GM12878 (cell line): ENCODE measurements at regions not wholly inside any gene's neighbourhood (a gene's known extent, or its start where the extent isn't known, plus 50 kb on each side); places are given as distances from the start of the nearest gene placed in this dataset.

ENCODE experiments used
- ATAC-seq: fragments of 200-7000 bp; cut with Tn5 transposase; 3 replicates; pipeline ENCODE4 v1.9.1; 2020; ENCODE audit warnings: mild to moderate bottlenecking, moderate library complexity
- BruUV-seq: library from RNA; stranded (reverse); fragments of 400-500 nt; replicated peaks from 2 replicates; lab custom pipeline; 2021; lab: Mats Ljungman, UMichigan
- CTCF ChIA-PET: fragments of 300-600 bp; sonication (Branson Sonifier 250); formaldehyde crosslinking; extraction: SDS; loops from one replicate; lab custom pipeline; 2021; ENCODE audit warnings: inconsistent platforms; lab: Yijun Ruan, JAX
- POLR2A ChIA-PET: fragments of 350-600 bp; formaldehyde crosslinking; extraction: SDS; loops from one replicate; lab custom pipeline; 2021; ENCODE audit warnings: inconsistent platforms; lab: Charles Lee
- RAD21 ChIA-PET: fragments of 300-600 bp; sonication (Branson Sonifier 250); formaldehyde crosslinking; loops from one replicate; lab custom pipeline; 2023; ENCODE audit warnings: antibody characterized with exemption; ENCODE audit not compliant: unreplicated experiment; lab: Charles Lee
- SMC1A ChIA-PET: fragments of 300-600 bp; sonication (Branson Sonifier 250); formaldehyde crosslinking; loops from one replicate; lab custom pipeline; 2023; ENCODE audit not compliant: unreplicated experiment, uncharacterized antibody; lab: Charles Lee
- DNase-seq: peaks from one replicate; pipeline ENCODE4 v3.0.0-alpha.2; 2011; ENCODE audit warnings: low read depth, low spot score
- FAIRE-seq: peaks from 3 replicates; lab custom pipeline; 2011; peaks lifted over from hg19 to GRCh38; lab: Jason Lieb, UNC
- H2AFZ ChIP-seq: 2 replicates; pipeline ENCODE4 v1.6.0; 2011; ENCODE audit warnings: low read depth, low read length, control low read depth; ENCODE audit not compliant: control insufficient read depth
- H3K27ac ChIP-seq: 2 replicates; pipeline ENCODE4 v1.5.1; 2011; ENCODE audit warnings: control low read depth; ENCODE audit not compliant: control insufficient read depth, insufficient read depth
- H3K27me3 ChIP-seq, 2 experiments: replicated peaks in 1 of 2; 2 replicates each; pipeline versions ENCODE4 v1.6.0 to v1.6.1; 2011; ENCODE audit warnings: low read length in 1 of 2; ENCODE audit not compliant: control insufficient read depth in 2 of 2, insufficient read depth in 2 of 2
- H3K36me3 ChIP-seq, 2 experiments: 2 replicates each; pipeline ENCODE4 v1.5.1; 2011; ENCODE audit warnings: low read length in 1 of 2; ENCODE audit not compliant: control insufficient read depth in 2 of 2, insufficient read depth in 2 of 2
- H3K4me1 ChIP-seq: 2 replicates; pipeline ENCODE4 v1.6.1; 2011; ENCODE audit warnings: mild to moderate bottlenecking, low read length, moderate library complexity, mixed read lengths; ENCODE audit not compliant: control insufficient read depth, insufficient read depth
- H3K4me2 ChIP-seq: 2 replicates; pipeline ENCODE4 v1.6.0; 2011; ENCODE audit warnings: control low read depth; ENCODE audit not compliant: control insufficient read depth, insufficient read depth
- H3K4me3 ChIP-seq: fragments of 200-600 bp; sonication (generic); 2 replicates; pipeline ENCODE4 v1.5.1; 2016
- H3K79me2 ChIP-seq: 2 replicates; pipeline ENCODE4 v1.6.0; 2011; ENCODE audit warnings: low read length; ENCODE audit not compliant: control insufficient read depth, insufficient read depth
- H3K9ac ChIP-seq: 2 replicates; pipeline ENCODE4 v1.8.0; 2011; ENCODE audit warnings: low read length, control low read depth, mixed read lengths; ENCODE audit not compliant: control insufficient read depth, insufficient read depth
- H3K9me3 ChIP-seq: replicated peaks from 3 replicates; pipeline ENCODE4 v1.5.1; 2011; ENCODE audit warnings: mild to moderate bottlenecking, low read length; ENCODE audit not compliant: control insufficient read depth, insufficient read depth
- H4K20me1 ChIP-seq: 2 replicates; pipeline ENCODE4 v1.6.0; 2011; ENCODE audit not compliant: control insufficient read depth, insufficient read depth
- CEBPZ ChIP-seq: fragments of 150-350 bp; IDR thresholded peaks from 2 replicates; pipeline ENCODE4 v1.6.1; 2016; ENCODE audit warnings: low read depth, low read length
- CHD2 ChIP-seq: IDR thresholded peaks from 2 replicates; pipeline ENCODE4 v1.6.1; 2011; ENCODE audit warnings: low read depth, low read length, improper control_type of control experiment, borderline replicate concordance
- CREB1 ChIP-seq: IDR thresholded peaks from 2 replicates; pipeline ENCODE4 v1.6.1; 2012; ENCODE audit warnings: low read depth, mild to moderate bottlenecking, inconsistent platforms
- CREM ChIP-seq: IDR thresholded peaks from 2 replicates; pipeline ENCODE4 v1.6.1; 2014; ENCODE audit warnings: antibody characterized with exemption, low read depth
- E4F1 ChIP-seq: fragments of 450-650 bp; IDR thresholded peaks from 2 replicates; pipeline ENCODE4 v1.6.1; 2018; ENCODE audit warnings: borderline replicate concordance, mild to moderate bottlenecking; ENCODE audit not compliant: partially characterized antibody
- EGR1 ChIP-seq, 2 experiments: IDR thresholded peaks; 1 replicate in 1 of 2; 2 replicates in 1 of 2; pipeline ENCODE4 v1.6.1; 2011 to 2012; ENCODE audit warnings: low read depth in 2 of 2, low read length in 2 of 2, borderline replicate concordance in 1 of 2, mild to moderate bottlenecking in 1 of 2, moderate library complexity in 1 of 2
- MYC ChIP-seq: IDR thresholded peaks from 2 replicates; pipeline ENCODE4 v1.6.1; 2011; ENCODE audit warnings: mild to moderate bottlenecking, low read length, moderate library complexity, inconsistent platforms; ENCODE audit not compliant: insufficient read depth, insufficient replicate concordance, insufficient read length, severe bottlenecking
- NFIC ChIP-seq: IDR thresholded peaks from 2 replicates; pipeline ENCODE4 v1.6.1; 2012; ENCODE audit warnings: low read depth, mild to moderate bottlenecking, inconsistent platforms, low read length, moderate library complexity
- RB1 ChIP-seq: fragments of 450-650 bp; formaldehyde crosslinking; IDR thresholded peaks from 2 replicates; pipeline ENCODE4 v1.6.1; 2017; ENCODE audit warnings: mild to moderate bottlenecking, borderline replicate concordance
- TCF7 ChIP-seq: IDR thresholded peaks from 2 replicates; pipeline ENCODE4 v1.6.1; 2014; ENCODE audit warnings: antibody characterized with exemption, borderline replicate concordance
- WGBS: methylation state at CpG from one replicate; pipeline ENCODE4 v1.1.6; 2016; ENCODE audit warnings: low lambda C conversion rate; ENCODE audit not compliant: insufficient replicate concordance, insufficient coverage; ENCODE audit errors: missing lambda C conversion rate; 5-methylcytosine and 5-hydroxymethylcytosine counted together
- in situ Hi-C: fragments of 300-500 bp; cut with MboI; formaldehyde crosslinking; loops from 9 replicates; pipeline ENCODE4 v1.14.3; 2018; ENCODE audit warnings: mixed read lengths
- intact Hi-C: fragments of 100-400 bp; cut with micrococcal nuclease; formaldehyde crosslinking; loops from one replicate; pipeline ENCODE4 v1.14.2; 2022; ENCODE audit not compliant: unreplicated experiment
- TF ChIP-seq, protein P1 (sequence below): IDR thresholded peaks from 2 replicates; pipeline ENCODE4 v1.6.1; 2012; ENCODE audit warnings: low read length, inconsistent platforms
- TF ChIP-seq, protein P2 (sequence below): IDR thresholded peaks from 2 replicates; pipeline ENCODE4 v1.6.1; 2012; ENCODE audit warnings: low read depth, low read length, improper control_type of control experiment

DNA sequence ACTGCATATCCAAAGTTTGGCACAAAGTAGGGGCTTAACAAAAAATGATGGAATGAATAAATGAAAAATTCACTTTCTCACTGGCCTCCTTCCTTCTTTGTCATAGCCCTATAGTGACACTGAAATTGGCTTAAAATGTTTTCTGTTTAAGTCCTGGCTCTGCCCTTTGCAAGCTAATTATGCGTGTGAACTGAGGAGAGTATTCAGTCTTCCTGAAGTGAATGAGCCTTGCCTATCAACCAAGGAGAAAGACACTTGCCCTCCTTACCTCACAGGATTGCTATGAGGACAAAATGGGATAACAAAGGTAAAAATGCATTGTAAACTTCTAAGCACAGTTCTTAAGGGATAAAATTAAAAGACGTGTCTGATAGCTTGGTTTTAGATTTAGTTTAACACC is 729.8 kb upstream of the ANO3 start:
- RAD21 ChIA-PET = no interaction called here
- H3K79me2 ChIP-seq = no peaks in the 10 kb centered on the region
- H3K27me3 ChIP-seq = no peaks in the 10 kb centered on the region
- no peak overlapping the region for H3K27ac ChIP-seq
- no peaks in the 10 kb centered on the region for H3K4me1 ChIP-seq
- no peak overlapping the region for H3K4me3 ChIP-seq
- SMC1A ChIA-PET = no interaction called here
- no peaks in the 10 kb centered on the region for H3K36me3 ChIP-seq
- ATAC-seq (no peak), DNase-seq (no peak), FAIRE-seq (no peak)
- no TSS peak for BruUV-seq
- intact Hi-C loops = no loop called here
- POLR2A ChIA-PET = no interaction called here
- CTCF ChIA-PET = no interaction called here
- 16% methylated on average over 2 of the region's 2 CpGs for WGBS
- H3K9me3 ChIP-seq = no peaks in the 10 kb centered on the region
- H4K20me1 ChIP-seq = no peaks in the 10 kb centered on the region
- no peak overlapping the region for H3K9ac ChIP-seq
- no peak overlapping the region for H3K4me2 ChIP-seq
- in situ Hi-C loops = no loop called here
- no peak overlapping the region for H2AFZ ChIP-seq
- no peak for TF ChIP-seq MYC
- TF ChIP-seq RB1 = no peak
- TF ChIP-seq, protein P1, sequence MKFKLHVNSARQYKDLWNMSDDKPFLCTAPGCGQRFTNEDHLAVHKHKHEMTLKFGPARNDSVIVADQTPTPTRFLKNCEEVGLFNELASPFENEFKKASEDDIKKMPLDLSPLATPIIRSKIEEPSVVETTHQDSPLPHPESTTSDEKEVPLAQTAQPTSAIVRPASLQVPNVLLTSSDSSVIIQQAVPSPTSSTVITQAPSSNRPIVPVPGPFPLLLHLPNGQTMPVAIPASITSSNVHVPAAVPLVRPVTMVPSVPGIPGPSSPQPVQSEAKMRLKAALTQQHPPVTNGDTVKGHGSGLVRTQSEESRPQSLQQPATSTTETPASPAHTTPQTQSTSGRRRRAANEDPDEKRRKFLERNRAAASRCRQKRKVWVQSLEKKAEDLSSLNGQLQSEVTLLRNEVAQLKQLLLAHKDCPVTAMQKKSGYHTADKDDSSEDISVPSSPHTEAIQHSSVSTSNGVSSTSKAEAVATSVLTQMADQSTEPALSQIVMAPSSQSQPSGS = no peak
- TF ChIP-seq CEBPZ = no peak
- TF ChIP-seq CREM = no peak
- no peak for TF ChIP-seq TCF7
- TF ChIP-seq E4F1 = no peak
- TF ChIP-seq EGR1 (IDR thresholded peaks at IDR 0.05; ENCODE audit: borderline replicate concordance in 1 of 2, low read depth in 2 of 2, low read length in 2 of 2) = no peak
- TF ChIP-seq, protein P2, sequence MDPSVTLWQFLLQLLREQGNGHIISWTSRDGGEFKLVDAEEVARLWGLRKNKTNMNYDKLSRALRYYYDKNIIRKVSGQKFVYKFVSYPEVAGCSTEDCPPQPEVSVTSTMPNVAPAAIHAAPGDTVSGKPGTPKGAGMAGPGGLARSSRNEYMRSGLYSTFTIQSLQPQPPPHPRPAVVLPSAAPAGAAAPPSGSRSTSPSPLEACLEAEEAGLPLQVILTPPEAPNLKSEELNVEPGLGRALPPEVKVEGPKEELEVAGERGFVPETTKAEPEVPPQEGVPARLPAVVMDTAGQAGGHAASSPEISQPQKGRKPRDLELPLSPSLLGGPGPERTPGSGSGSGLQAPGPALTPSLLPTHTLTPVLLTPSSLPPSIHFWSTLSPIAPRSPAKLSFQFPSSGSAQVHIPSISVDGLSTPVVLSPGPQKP = no peak
- TF ChIP-seq CHD2 = no peak
- TF ChIP-seq CREB1 = no peak
- no peak for TF ChIP-seq NFIC
